Inflammatory macrophage (primary cell): ENCODE measurements at regions not wholly inside any gene's neighbourhood (a gene's known extent, or its start where the extent isn't known, plus 50 kb on each side); places are given as distances from the start of the nearest gene placed in this dataset.
"Not testable (repeated sequence)": the region's sequence is repeated elsewhere in the genome, so short reads cannot be mapped to it uniquely, and the experiment has no call there.

ENCODE experiments used
- DNase-seq, 2 donors: peaks; one replicate each; pipeline ENCODE4 v3.0.0-alpha.2; 2020 to 2022

DNA sequence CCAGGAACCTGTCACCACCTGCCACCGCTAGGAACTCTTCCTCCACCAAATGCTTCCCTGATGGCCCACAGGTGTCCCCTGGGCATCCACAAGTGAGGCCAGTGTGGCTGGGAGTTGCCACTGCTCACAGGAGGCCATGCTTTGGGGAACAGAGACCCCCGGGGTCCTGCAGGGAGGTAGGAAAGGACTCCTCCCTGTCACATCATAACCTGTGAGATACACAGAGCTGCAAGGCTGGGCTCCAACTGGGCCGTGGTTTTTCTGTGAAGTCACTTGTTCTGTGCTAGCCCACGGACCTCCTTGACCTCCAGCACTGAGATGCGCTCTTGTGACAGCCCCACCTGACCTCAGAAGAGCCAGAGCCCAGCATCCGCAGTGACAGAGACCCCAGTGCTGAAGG lies 311.2 kb downstream of the C16orf95 start:
- no peak for DNase-seq

- no peak for DNase-seq
Observed at GRCh38 chr16:87006789-87007745, 310.1 kb downstream of the C16orf95 start.

GRCh38 chr16:87007907-87008306 lies 309.3 kb downstream of the C16orf95 start:
- DNase-seq: no peak

DNA sequence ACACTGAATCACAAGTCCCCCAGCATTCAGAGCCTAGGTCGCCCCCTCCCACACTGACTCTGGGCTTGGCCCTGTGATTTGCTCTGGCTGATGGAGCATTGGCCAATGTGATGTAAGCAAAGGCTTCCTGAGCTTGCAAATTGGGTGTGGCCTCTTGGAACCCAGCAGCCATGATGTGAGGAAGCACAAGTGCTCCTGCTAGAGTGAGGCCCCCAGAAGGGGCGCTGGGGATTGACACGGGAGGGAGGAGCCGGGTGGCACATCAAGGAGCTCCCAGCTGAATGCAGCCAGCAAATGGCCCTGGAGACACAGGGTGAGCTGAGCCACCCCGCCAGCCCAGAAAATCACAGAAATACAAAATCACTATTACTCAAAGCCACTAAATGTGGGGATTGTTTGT lies 308.5 kb downstream of the C16orf95 start:
- DNase-seq: no peak

DNA sequence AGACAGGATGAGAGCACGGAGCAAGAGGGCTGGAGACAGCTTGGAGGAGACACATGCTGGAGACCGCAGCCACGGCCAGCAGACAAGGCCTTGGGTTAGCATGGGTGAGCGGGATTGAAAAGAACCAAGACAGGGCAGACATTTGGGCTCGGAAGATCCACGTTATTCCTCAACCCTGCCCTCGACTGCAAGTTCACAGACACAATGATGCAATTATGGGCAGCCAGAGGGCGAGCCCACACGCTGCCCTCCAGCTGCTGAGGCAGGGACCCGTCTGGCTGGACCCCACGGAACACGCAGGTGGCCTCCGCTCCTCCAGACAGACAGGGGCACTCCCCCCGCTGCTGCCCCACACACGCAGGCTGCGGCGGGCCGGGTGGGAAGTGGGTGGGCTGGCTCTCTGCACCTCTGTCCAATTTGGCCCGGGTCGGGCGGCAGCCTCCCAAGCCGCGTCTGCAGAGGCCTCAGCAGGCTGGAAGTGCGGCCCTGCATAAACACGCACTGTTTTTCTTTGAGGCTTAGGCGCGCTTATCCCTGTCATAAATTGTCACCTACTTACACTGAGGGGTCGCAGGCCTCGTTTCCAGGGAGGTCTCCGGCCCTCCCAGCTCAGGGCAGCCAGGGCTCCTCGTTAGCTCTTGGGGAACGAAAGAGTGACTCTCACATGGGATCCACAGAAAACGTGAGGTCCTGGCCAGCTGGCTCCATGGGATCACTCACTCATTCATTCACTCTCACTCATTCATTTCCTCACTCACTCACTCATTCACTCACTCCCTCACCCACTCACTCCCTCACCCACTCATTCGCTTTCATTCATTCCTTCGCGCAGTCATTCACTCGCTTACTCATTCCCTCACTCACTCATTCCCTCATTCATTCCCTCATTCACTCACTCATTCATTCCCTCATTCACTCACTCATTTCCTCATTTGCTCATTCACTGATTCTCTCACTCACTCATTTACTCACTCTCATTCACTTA lies 303.9 kb downstream of the C16orf95 start:
- no peak for DNase-seq

GRCh38 chr16:87014112-87014511 lies 303.1 kb downstream of the C16orf95 start:
- DNase-seq: no peak

GRCh38 chr16:87015021-87015420 lies 302.2 kb downstream of the C16orf95 start:
- DNase-seq: peak in 1 of 2 donors; percentile 18

GRCh38 chr16:87016046-87017035 lies 300.9 kb downstream of the C16orf95 start:
- DNase-seq: peak in 1 of 2 donors; percentile 10

DNA sequence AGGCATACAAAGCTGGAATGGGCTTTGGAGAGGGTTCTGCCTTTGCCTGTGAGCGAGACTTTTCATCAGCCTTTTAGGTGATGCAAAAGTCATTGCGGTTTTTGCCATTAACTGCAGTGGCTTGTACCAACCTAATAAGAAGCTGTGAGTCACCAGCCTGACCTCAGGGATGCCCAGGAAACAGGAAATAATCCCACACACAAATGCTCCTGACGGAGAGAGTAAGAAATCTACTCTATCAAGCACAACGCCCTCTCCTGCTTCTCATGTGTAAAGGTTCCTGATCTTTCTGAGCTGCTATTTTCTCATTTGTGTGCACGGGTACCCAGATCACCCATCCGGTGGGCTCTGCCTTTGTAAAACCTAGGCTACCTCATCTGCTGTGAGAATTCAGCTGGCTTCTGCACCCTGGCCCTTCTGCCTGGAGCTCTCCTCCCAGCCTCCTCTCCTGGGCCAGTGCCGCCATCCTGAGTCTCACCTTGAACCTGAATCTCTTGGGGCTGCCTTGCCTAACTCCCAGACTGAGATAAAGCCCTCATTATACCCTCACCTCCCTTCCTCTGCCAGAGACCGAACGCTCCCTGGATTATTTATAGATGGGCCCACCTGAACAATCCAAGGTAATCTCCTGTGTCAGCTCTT lies 299.7 kb downstream of the C16orf95 start:
- DNase-seq: peak; percentile 80 to 86

- DNase-seq: no peak
Observed at GRCh38 chr16:87025676-87026075, 291.5 kb downstream of the C16orf95 start.

DNA sequence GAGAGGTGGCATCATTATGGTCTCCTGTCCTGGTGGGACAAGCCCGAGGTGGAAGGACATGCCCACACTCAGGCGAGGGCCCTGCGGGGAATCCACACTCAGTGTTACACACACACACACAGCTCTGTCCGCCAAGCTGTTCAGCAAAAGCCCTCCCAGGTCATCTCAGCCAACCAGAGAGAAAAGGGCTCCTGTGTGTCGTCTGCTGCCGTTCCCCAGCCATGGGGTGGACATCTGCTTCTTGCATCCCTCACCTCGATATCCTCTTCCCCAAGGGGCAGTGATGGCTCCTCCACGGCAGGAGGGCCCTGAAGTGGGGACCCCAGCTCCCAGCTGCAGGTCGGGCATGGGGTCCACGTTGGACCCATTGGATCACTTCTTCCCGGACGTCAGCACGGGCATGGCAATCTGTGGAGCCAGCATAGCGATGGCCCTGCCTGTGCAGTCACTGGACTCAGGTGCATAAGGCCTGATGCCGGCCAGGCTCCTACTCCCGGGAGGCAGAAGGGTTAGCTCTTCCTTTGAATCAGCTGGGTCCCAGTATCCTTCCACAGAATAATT lies 290.1 kb downstream of the C16orf95 start:
- DNase-seq: no peak

DNA sequence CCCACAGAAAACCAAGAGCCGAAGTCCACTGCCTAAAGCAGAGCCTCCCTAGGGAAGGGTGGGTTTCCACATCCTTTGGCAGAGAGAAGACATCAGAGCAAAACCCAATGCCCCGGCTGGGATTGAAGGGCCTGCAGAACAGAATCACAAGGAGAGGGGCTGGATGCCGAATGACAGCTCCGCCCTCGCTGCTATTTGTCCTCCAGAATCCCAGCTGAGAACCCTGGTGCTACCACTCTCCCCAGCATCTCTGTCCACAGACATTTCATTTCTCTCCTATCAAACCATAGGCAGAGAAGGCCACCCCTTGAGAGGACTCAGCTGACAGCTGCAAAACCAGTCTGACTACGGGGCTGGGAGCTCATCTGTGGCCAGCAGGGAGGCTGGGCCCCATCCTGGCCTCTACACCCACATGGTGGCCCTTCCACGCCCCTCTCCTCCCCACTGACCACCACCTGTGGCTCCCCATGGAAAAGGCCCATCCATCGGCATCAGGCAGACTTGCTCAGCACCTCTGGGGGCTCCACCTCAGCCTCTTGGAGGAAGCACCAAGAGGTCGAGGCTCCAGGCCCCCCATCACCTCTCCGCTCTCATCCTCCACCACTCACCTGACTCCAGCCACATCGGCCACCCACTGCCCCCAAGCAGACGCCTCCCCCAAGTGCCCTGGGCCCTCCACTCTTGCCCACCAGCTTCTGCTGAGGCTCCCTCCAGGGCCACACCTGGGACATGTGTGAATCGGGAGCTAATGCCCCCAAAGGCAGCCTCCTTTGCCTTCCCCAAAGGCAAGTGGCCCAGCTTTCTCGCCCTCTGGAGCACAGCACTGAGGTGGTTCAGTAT lies 288.5 kb downstream of the C16orf95 start:
- DNase-seq: no peak

DNA sequence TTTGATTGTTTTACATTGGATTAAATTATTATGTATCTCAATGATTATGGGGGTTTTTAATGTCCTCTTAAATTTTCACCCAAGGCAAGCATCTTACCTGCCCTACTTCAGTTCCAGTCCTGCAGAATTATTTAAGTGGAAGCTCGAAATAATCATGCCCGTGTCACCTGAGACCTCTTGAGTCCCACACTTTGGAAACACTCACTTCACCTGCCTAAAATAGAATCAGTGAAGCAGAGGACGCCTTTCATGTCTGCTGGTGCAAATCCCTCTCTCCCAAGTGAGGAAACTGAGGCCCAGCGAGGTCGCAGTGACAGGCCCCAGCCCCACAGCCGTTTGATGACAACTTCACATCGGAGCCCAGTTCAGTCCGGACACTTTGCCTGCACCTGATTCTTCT lies 284.6 kb downstream of the C16orf95 start:
- DNase-seq: no peak

GRCh38 chr16:87033021-87033471 lies 284.1 kb downstream of the C16orf95 start:
- DNase-seq: no peak

DNA sequence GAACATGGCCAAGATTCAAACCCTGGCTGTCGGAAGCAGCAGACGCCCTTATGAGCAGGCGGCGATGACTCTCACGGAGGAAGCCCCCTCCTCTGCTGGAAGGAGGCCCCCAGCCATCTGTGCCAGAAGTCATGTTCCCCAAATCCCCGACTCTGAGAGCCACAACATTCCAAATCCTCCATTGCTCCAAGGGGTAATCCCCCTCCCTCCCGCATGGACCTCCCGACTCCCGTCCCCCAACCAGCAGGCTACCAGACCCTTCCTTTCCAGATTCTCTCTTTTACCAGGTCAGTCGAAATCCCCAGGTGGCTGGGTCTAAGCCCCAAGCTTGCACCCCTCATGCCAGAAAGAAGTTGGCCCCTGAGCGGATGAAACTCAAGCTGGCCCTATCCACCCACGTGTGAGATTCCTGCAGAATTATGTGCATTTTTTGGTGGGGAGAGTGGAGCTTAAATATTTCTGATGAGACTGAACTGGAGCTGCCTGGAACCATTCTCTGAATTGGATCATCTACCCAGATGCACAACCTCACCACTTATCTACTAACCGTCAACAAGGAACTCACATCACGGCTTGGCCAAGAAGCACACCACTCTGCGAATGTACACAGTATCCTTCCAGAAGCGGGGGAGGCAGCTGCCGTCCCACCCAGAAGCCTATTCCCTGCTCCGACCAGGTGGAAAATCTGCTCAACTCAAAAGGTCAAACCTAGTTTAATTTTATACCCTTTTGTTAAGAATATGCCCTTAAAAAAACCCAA lies 283.5 kb downstream of the C16orf95 start:
- DNase-seq: no peak

DNA sequence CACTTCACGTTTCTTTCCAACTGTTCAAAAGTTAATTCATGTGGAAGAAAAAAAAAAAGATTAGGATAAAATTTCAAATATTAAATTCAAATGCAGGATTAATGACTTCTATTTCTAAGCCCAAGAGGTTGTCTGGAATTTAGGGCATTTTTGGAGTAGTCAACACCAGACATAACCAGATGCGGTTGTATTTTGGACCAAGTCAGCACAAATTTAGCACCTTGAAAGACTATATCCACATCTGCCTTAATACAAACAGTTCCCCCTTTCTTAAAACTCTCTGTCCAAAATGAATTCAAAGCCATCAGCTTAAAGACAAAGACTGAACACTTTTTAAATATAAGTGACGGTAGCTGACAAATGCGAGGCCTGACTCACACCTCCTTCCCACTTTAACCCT lies 282.9 kb downstream of the C16orf95 start:
- no peak for DNase-seq

GRCh38 chr16:87035053-87035452 lies 282.1 kb downstream of the C16orf95 start:
- DNase-seq: no peak

DNA sequence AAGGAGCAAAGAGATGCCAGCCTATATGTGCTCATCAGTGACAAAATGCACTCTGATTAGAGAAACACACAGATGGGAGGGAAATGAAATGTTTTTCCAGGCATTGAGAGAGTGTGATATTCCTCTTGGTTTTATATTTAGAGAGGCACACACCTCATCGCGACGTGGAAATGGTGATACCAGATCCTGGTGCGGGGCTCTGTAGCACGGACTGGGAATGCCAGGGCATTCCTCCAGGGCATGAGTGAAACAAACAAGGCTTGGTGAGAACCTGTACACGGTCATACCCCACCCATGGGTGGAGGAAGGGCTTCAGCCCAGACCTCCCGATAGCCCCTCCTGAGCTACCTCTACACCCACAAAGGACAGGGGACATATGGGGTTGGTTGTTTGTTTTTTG lies 280.2 kb downstream of the C16orf95 start:
- DNase-seq: no peak

- DNase-seq: not testable (repeated sequence)
Observed at GRCh38 chr16:87038528-87038927, 278.7 kb downstream of the C16orf95 start.
